ENCODE measurements at regions not wholly inside any gene's neighbourhood (a gene's known extent, or its start where the extent isn't known, plus 50 kb on each side); places are given as distances from the start of the nearest gene placed in this dataset.

- TF ChIP-seq POLR2A (IDR thresholded peaks at IDR 0.05) (no peak), CTCF (IDR thresholded peaks at IDR 0.05) (no peak)
These were observed 537.4 kb upstream of the VRK2 start for GRCh38 chr2:57509189-57509588.

Measured in esophagus squamous epithelium (tissue), 4 donors.